ENCODE measurements at regions not wholly inside any gene's neighbourhood (a gene's known extent, or its start where the extent isn't known, plus 50 kb on each side); places are given as distances from the start of the nearest gene placed in this dataset.

- intact Hi-C loops (cut with DNase I) = no loop called here
- TF ChIP-seq, protein P1, sequence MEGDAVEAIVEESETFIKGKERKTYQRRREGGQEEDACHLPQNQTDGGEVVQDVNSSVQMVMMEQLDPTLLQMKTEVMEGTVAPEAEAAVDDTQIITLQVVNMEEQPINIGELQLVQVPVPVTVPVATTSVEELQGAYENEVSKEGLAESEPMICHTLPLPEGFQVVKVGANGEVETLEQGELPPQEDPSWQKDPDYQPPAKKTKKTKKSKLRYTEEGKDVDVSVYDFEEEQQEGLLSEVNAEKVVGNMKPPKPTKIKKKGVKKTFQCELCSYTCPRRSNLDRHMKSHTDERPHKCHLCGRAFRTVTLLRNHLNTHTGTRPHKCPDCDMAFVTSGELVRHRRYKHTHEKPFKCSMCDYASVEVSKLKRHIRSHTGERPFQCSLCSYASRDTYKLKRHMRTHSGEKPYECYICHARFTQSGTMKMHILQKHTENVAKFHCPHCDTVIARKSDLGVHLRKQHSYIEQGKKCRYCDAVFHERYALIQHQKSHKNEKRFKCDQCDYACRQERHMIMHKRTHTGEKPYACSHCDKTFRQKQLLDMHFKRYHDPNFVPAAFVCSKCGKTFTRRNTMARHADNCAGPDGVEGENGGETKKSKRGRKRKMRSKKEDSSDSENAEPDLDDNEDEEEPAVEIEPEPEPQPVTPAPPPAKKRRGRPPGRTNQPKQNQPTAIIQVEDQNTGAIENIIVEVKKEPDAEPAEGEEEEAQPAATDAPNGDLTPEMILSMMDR (IDR thresholded peaks at IDR 0.05) = no peak
- TF ChIP-seq POLR2A (IDR thresholded peaks at IDR 0.05) = no peak
- Histone ChIP-seq H3K4me1 (no peaks in the 10 kb centered on the region), H3K27me3 (no peaks in the 10 kb centered on the region), H3K36me3 (no peaks in the 10 kb centered on the region), H3K4me3 (replicated peaks in 1 of 3) (no peak overlapping the region), H3K9me3 (no peaks in the 10 kb centered on the region), H3K27ac (no peak overlapping the region)
- no peak for DNase-seq
- 94 to 97% methylated on average over 4 of the region's 4 CpGs for WGBS, 2 donors
Observed at GRCh38 chr10:4371691-4372295, 454.2 kb upstream of the AKR1E2 start.

DNA sequence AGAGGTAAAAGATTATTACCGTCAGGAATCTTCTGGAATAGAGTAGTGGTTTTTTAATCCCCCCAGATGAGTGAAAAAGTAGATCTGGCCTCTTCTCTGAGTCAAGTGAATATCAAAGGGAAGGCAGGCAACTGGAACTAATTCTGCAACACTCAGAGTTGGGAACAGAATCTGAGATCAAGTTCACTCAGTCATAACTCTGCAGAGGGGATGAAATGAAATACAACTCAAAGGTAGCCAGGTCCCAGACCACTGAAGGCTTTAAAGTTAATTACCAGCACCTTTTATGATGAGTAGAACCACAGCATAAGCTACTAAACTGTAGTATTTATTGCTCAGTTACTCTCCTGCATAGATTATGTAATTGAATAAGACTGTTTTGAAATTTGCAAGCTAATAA is 455.6 kb upstream of the AKR1E2 start:
- intact Hi-C loops (cut with DNase I) = no loop called here
- H3K27ac ChIP-seq = no peak overlapping the region
- H3K27me3 ChIP-seq = no peaks in the 10 kb centered on the region
- TF ChIP-seq POLR2A (IDR thresholded peaks at IDR 0.05) = no peak
- TF ChIP-seq, protein P1 (IDR thresholded peaks at IDR 0.05) = no peak
- no peaks in the 10 kb centered on the region for H3K36me3 ChIP-seq
- no peak overlapping the region for H3K4me3 ChIP-seq (replicated peaks in 1 of 3)
- no peaks in the 10 kb centered on the region for H3K9me3 ChIP-seq
- no peaks in the 10 kb centered on the region for H3K4me1 ChIP-seq
- no peak for DNase-seq
- 38 to 43% methylated on average over 1 of the region's 1 CpG for WGBS, 2 donors

GRCh38 chr10:4361581-4361980 is 464.4 kb upstream of the AKR1E2 start:
- TF ChIP-seq, protein P1 (IDR thresholded peaks at IDR 0.05) = no peak
- no peak for TF ChIP-seq POLR2A (IDR thresholded peaks at IDR 0.05)
- Histone ChIP-seq H3K4me3 (replicated peaks in 1 of 3) (no peak overlapping the region), H3K9me3 (no peaks in the 10 kb centered on the region), H3K4me1 (no peaks in the 10 kb centered on the region), H3K27me3 (no peaks in the 10 kb centered on the region), H3K36me3 (no peaks in the 10 kb centered on the region), H3K27ac (no peak overlapping the region)
- 86 to 87% methylated on average over 3 of the region's 3 CpGs for WGBS, 2 donors
- intact Hi-C loops (cut with DNase I) = no loop called here
- DNase-seq = no peak

- TF ChIP-seq POLR2A (IDR thresholded peaks at IDR 0.05) = no peak
- TF ChIP-seq, protein P1 (IDR thresholded peaks at IDR 0.05) = no peak
- intact Hi-C loops (cut with DNase I) = no loop called here
- Histone ChIP-seq H3K27me3 (no peaks in the 10 kb centered on the region), H3K9me3 (no peaks in the 10 kb centered on the region), H3K4me1 (peaks cover 5 to 7% of the 10 kb centered on the region in 2 donors), H3K36me3 (no peaks in the 10 kb centered on the region), H3K27ac (no peak overlapping the region), H3K4me3 (replicated peaks in 1 of 3) (no peak overlapping the region)
- peak; percentile 9 to 13 for DNase-seq
- WGBS, 2 donors = 60 to 62% methylated on average over 5 of the region's 5 CpGs
Observed at GRCh38 chr10:4359003-4359402, 467.0 kb upstream of the AKR1E2 start.

- no peak overlapping the region for H3K27ac ChIP-seq
- H3K9me3 ChIP-seq = no peaks in the 10 kb centered on the region
- H3K27me3 ChIP-seq = no peaks in the 10 kb centered on the region
- H3K4me3 ChIP-seq (replicated peaks in 1 of 3) = no peak overlapping the region
- TF ChIP-seq, protein P1 (IDR thresholded peaks at IDR 0.05) = no peak
- TF ChIP-seq POLR2A (IDR thresholded peaks at IDR 0.05) = no peak
- no peaks in the 10 kb centered on the region for H3K36me3 ChIP-seq
- no peak for DNase-seq
- intact Hi-C loops (cut with DNase I) = no loop called here
- peaks cover 11 to 18% of the 10 kb centered on the region in 2 donors for H3K4me1 ChIP-seq
Observed at GRCh38 chr10:4357911-4358310, 468.1 kb upstream of the AKR1E2 start.

All from thyroid gland (tissue), 4 donors.